Endothelial cell of hepatic sinusoid (primary cell): ENCODE measurements at regions not wholly inside any gene's neighbourhood (a gene's known extent, or its start where the extent isn't known, plus 50 kb on each side); places are given as distances from the start of the nearest gene placed in this dataset.

Experiments
- in situ Hi-C: cut with HindIII; loops from 2 replicates; pipeline ENCODE4 v1.10.0; 2017; ENCODE audit warnings: low sequenced_read_pairs

GRCh38 chr20:17891131-17891530 lies 77.5 kb downstream of the SNX5 start:
- in situ Hi-C loops, result loop anchor here (5.0 to 10.0 kb wide), 2 partner anchors 34 to 386 kb away; no protein-coding TSS in a partner anchor

- in situ Hi-C loops, result loop anchor here (5.0 to 10.0 kb wide), 2 partner anchors 33 to 386 kb away; no protein-coding TSS in a partner anchor
Observed at GRCh38 chr20:17890330-17890729, 78.3 kb downstream of the SNX5 start.

GRCh38 chr20:17889226-17889625 lies 79.4 kb downstream of the SNX5 start:
- in situ Hi-C loops, result no loop called here

GRCh38 chr20:17888044-17888443 lies 80.5 kb downstream of the SNX5 start:
- in situ Hi-C loops, result no loop called here

GRCh38 chr20:17887331-17888030 lies 81.1 kb downstream of the SNX5 start:
- in situ Hi-C loops, result no loop called here

GRCh38 chr20:17885544-17885943 lies 83.0 kb downstream of the SNX5 start:
- in situ Hi-C loops, result no loop called here

- in situ Hi-C loops, result no loop called here
Observed at GRCh38 chr20:17885076-17885475, 83.5 kb downstream of the SNX5 start.

GRCh38 chr20:17884307-17885003 lies 84.1 kb downstream of the SNX5 start:
- in situ Hi-C loops, result no loop called here

GRCh38 chr20:17883592-17884306 lies 84.8 kb downstream of the SNX5 start:
- in situ Hi-C loops, result no loop called here

GRCh38 chr20:17882834-17883591 lies 85.6 kb downstream of the SNX5 start:
- in situ Hi-C loops, result no loop called here

- in situ Hi-C loops, result no loop called here
Observed at GRCh38 chr20:17882065-17882833, 86.3 kb downstream of the SNX5 start.

- in situ Hi-C loops, result no loop called here
Observed at GRCh38 chr20:17881741-17882064, 86.9 kb downstream of the SNX5 start.

GRCh38 chr20:17878912-17879602 lies 89.5 kb downstream of the SNX5 start:
- in situ Hi-C loops, result no loop called here

- in situ Hi-C loops, result no loop called here
Observed at GRCh38 chr20:17878069-17878911, 90.3 kb downstream of the SNX5 start.

- in situ Hi-C loops, result no loop called here
Observed at GRCh38 chr20:17875981-17876385, 92.6 kb downstream of the SNX5 start.

GRCh38 chr20:17875106-17875980 lies 93.3 kb downstream of the SNX5 start:
- in situ Hi-C loops, result no loop called here

- in situ Hi-C loops, result no loop called here
Observed at GRCh38 chr20:17874271-17875105, 94.1 kb downstream of the SNX5 start.
